ENCODE measurements at regions not wholly inside any gene's neighbourhood (a gene's known extent, or its start where the extent isn't known, plus 50 kb on each side); places are given as distances from the start of the nearest gene placed in this dataset.

GRCh38 chr4:73001885-73002284, 67.6 kb downstream of the COX18 start:
- H3K36me3 Mint-ChIP-seq: no peaks in the 10 kb centered on the region
- ChIA-PET CTCF (no interaction called here), POLR2A (no interaction called here)
- DNase-seq (ENCODE audit: low spot score) (no peak), ATAC-seq (no peak)
- H3K27me3 Mint-ChIP-seq (ENCODE audit: low read depth): no peaks in the 10 kb centered on the region; the same call in 1 of the 2 replicates
- no peaks in the 10 kb centered on the region for H3K9me3 Mint-ChIP-seq
- H3K27ac Mint-ChIP-seq: no peak overlapping the region
- peaks cover 7% of the 10 kb centered on the region for H3K4me1 Mint-ChIP-seq
- no peak for TF ChIP-seq ZNF512 (CRISPR knock-in tag; IDR thresholded peaks at IDR 0.05; ENCODE audit: borderline replicate concordance)
- TF ChIP-seq ERG (CRISPR knock-in tag; IDR thresholded peaks at IDR 0.05): no peak
- no peak for TF ChIP-seq ZNF396 (CRISPR knock-in tag; IDR thresholded peaks at IDR 0.05; ENCODE audit: borderline replicate concordance)
- TF ChIP-seq SMAD4 (CRISPR knock-in tag; IDR thresholded peaks at IDR 0.05): no peak
- TF ChIP-seq KAT7 (CRISPR knock-in tag; IDR thresholded peaks at IDR 0.05; ENCODE audit: borderline replicate concordance): no peak
- no peak for TF ChIP-seq CTCF (IDR thresholded peaks at IDR 0.05)
- TF ChIP-seq FOXP1 (CRISPR knock-in tag; IDR thresholded peaks at IDR 0.05; ENCODE audit: borderline replicate concordance): no peak
- TF ChIP-seq TEAD4 (CRISPR knock-in tag; IDR thresholded peaks at IDR 0.05): no peak
- no peak for TF ChIP-seq NR2C2 (CRISPR knock-in tag; IDR thresholded peaks at IDR 0.05)
- TF ChIP-seq ZNF532 (CRISPR knock-in tag; IDR thresholded peaks at IDR 0.05; ENCODE audit: borderline replicate concordance): no peak
- TF ChIP-seq PREB (CRISPR knock-in tag; IDR thresholded peaks at IDR 0.05; ENCODE audit: borderline replicate concordance): no peak
- no peak for TF ChIP-seq FOXK1 (CRISPR knock-in tag; IDR thresholded peaks at IDR 0.05)
- no peak for TF ChIP-seq MYBL2 (CRISPR knock-in tag; IDR thresholded peaks at IDR 0.05)
- TF ChIP-seq TP53 (CRISPR knock-in tag; IDR thresholded peaks at IDR 0.05): no peak
- no peak for TF ChIP-seq ZBTB43 (CRISPR knock-in tag; IDR thresholded peaks at IDR 0.05)
- TF ChIP-seq NFYB (CRISPR knock-in tag; conservative IDR thresholded peaks at IDR 0.05; ENCODE audit: low read depth): no peak
- H3K4me3 Mint-ChIP-seq: no peak overlapping the region

Measured in WTC11 (cell line).